Gastrocnemius medialis (tissue), 4 donors: ENCODE measurements at regions not wholly inside any gene's neighbourhood (a gene's known extent, or its start where the extent isn't known, plus 50 kb on each side); places are given as distances from the start of the nearest gene placed in this dataset.

ENCODE experiments used
- POLR2A ChIP-seq, 2 donors: fragments of 450-650 bp; IDR thresholded peaks; one replicate each; pipeline ENCODE4 v1.6.1; 2017; ENCODE audit warnings: antibody characterized with exemption in 2 of 2, mild to moderate bottlenecking in 2 of 2, moderate library complexity in 2 of 2
- TF ChIP-seq, protein P1 (sequence below), 5 experiments: fragments of 450-650 bp in 3 of 5; fragments of 200-600 bp in 2 of 5; sonication (generic) in 2 of 5; IDR thresholded peaks in 4 of 5; conservative IDR thresholded peaks in 1 of 5; 1 replicate in 4 of 5; 2 replicates in 1 of 5; pipeline ENCODE4 v1.5.1; 2016 to 2019; ENCODE audit warnings: antibody characterized with exemption in 5 of 5, mild to moderate bottlenecking in 3 of 5, moderate library complexity in 3 of 5

DNA sequence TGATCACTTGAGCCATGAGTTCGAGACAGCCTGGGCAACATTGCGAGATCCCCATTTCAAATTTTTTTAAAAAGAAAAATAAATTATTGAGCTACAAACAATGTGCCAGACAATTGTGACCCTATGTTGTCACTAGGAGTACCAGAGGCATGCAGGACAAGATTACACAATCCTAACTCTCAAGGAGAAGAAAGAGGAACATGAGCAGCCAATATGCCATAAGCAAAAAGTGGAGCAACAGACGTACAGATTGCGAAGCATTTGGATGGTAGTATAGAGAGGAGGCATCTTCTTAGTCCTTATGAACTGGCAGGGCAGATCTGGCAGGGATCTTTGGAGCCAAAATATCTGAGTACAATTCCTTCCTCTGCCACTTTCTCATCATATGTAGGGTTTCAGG is 156.4 kb downstream of the OR2B2 start:
- TF ChIP-seq, protein P1, sequence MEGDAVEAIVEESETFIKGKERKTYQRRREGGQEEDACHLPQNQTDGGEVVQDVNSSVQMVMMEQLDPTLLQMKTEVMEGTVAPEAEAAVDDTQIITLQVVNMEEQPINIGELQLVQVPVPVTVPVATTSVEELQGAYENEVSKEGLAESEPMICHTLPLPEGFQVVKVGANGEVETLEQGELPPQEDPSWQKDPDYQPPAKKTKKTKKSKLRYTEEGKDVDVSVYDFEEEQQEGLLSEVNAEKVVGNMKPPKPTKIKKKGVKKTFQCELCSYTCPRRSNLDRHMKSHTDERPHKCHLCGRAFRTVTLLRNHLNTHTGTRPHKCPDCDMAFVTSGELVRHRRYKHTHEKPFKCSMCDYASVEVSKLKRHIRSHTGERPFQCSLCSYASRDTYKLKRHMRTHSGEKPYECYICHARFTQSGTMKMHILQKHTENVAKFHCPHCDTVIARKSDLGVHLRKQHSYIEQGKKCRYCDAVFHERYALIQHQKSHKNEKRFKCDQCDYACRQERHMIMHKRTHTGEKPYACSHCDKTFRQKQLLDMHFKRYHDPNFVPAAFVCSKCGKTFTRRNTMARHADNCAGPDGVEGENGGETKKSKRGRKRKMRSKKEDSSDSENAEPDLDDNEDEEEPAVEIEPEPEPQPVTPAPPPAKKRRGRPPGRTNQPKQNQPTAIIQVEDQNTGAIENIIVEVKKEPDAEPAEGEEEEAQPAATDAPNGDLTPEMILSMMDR (IDR thresholded peaks at IDR 0.05 in 4 of 5, conservative IDR thresholded peaks at IDR 0.05 in 1 of 5), result no peak
- TF ChIP-seq POLR2A (IDR thresholded peaks at IDR 0.05), result no peak
